ENCODE measurements at regions not wholly inside any gene's neighbourhood (a gene's known extent, or its start where the extent isn't known, plus 50 kb on each side); places are given as distances from the start of the nearest gene placed in this dataset.

DNA sequence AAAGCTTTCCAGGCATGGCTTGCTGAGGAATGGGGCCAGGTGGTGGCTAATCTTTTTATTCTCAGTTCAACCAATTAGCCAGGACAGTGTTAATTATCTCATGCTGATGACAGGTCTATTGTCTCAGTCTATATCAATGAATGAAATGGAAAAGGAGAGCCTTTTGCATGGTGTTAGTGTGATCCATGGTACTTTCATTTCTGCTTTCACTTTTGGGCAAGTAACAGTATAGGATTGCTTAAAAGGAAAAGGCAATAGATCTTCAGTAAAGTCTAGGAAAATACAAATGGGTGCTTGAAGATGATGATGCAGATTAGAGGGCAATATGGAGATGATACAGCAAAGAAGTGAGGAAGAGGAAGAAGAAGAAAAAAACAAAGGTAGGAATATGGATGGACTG, 430.3 kb downstream of the TFAP2A start:
- Histone ChIP-seq H3K9ac (ENCODE audit: low read depth, low read length) (no peak overlapping the region), H2BK120ac (ENCODE audit: low read depth, low read length) (no peak overlapping the region), H4K91ac (ENCODE audit: insufficient read depth, low read depth, low read length) (no peak overlapping the region), H3K27me3 (ENCODE audit: control insufficient read depth, insufficient read depth, low read length) (no peaks in the 10 kb centered on the region), H2BK20ac (ENCODE audit: low read depth, low read length) (no peak overlapping the region), H3K27ac (ENCODE audit: insufficient read depth, low read length) (no peak overlapping the region), H2AFZ (replicated peaks; ENCODE audit: low read length, poor library complexity) (no peak overlapping the region), H2AK5ac (ENCODE audit: low read depth, low read length) (no peak overlapping the region), H3K18ac (ENCODE audit: low read depth, low read length) (no peak overlapping the region), H4K8ac (ENCODE audit: low read depth in 2 of 2, low read length in 2 of 2) (no peak overlapping the region), H2AK9ac (replicated peaks; ENCODE audit: low read depth, low read length, poor library complexity) (no peak overlapping the region), H4K5ac (ENCODE audit: low read depth, low read length) (no peak overlapping the region), H3K4me3 (ENCODE audit: insufficient read depth, low read depth, low read length) (no peak overlapping the region), H3K23ac (ENCODE audit: low read depth, low read length) (no peak overlapping the region), H3K36me3 (ENCODE audit: control insufficient read depth, insufficient read depth, low read length) (no peaks in the 10 kb centered on the region), H3K9me1 (ENCODE audit: insufficient read depth, low read length) (no peaks in the 10 kb centered on the region), H3K14ac (replicated peaks; ENCODE audit: low read depth, low read length) (no peak overlapping the region), H3K9me3 (ENCODE audit: control insufficient read depth, insufficient read depth, low read length) (peaks cover 3% of the 10 kb centered on the region; the same call in 1 of the 2 replicates), H3K4me1 (ENCODE audit: control insufficient read depth, insufficient read depth, low read length) (no peaks in the 10 kb centered on the region), H2BK15ac (ENCODE audit: low read depth, low read length) (no peak overlapping the region), H3K4me2 (ENCODE audit: low read depth, low read length) (no peak overlapping the region), H4K20me1 (ENCODE audit: insufficient read depth, low read length) (no peaks in the 10 kb centered on the region), H3K79me1 (ENCODE audit: low read depth in 1 of 2, low read length in 2 of 2) (no peaks in the 10 kb centered on the region), H3K56ac (ENCODE audit: extremely low read depth, insufficient read depth, low read length) (no peak overlapping the region), H2BK5ac (ENCODE audit: low read depth, low read length, poor library complexity, severe bottlenecking) (no peak overlapping the region), H3K4ac (ENCODE audit: low read depth, low read length) (no peak overlapping the region)
- dilution Hi-C loops (cut with HindIII; ENCODE audit: low sequenced_read_pairs, unreplicated experiment) = no loop called here
- no TSS peak for BruUV-seq (replicated peaks)
- TF ChIP-seq MXI1 (IDR thresholded peaks at IDR 0.05; ENCODE audit: borderline replicate concordance, low read depth, low read length) (no peak), NFE2L2 (IDR thresholded peaks at IDR 0.05; ENCODE audit: low read depth, low read length) (no peak), POLR2A (IDR thresholded peaks at IDR 0.05; ENCODE audit: low read depth, low read length) (no peak), RCOR1 (IDR thresholded peaks at IDR 0.05; ENCODE audit: insufficient replicate concordance, low read length) (no peak), CTCF (conservative IDR thresholded peaks at IDR 0.05; ENCODE audit: low read depth, low read length) (no peak), BHLHE40 (IDR thresholded peaks at IDR 0.05; ENCODE audit: low read depth, low read length) (no peak), MAZ (IDR thresholded peaks at IDR 0.05; ENCODE audit: borderline replicate concordance, low read depth, low read length) (no peak), RAD21 (IDR thresholded peaks at IDR 0.05; ENCODE audit: low read length) (no peak), SMC3 (IDR thresholded peaks at IDR 0.05; ENCODE audit: low read depth, low read length) (no peak)
- TF ChIP-seq, protein P1, sequence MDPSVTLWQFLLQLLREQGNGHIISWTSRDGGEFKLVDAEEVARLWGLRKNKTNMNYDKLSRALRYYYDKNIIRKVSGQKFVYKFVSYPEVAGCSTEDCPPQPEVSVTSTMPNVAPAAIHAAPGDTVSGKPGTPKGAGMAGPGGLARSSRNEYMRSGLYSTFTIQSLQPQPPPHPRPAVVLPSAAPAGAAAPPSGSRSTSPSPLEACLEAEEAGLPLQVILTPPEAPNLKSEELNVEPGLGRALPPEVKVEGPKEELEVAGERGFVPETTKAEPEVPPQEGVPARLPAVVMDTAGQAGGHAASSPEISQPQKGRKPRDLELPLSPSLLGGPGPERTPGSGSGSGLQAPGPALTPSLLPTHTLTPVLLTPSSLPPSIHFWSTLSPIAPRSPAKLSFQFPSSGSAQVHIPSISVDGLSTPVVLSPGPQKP (IDR thresholded peaks at IDR 0.05; ENCODE audit: borderline replicate concordance, low read depth, low read length) = no peak
- intact Hi-C loops (cut with micrococcal nuclease) = loop anchor here (10.0 kb wide), 1 partner anchor 440 kb away; no protein-coding TSS in a partner anchor
- in situ Hi-C loops (cut with MboI; ENCODE audit: low sequenced_read_pairs) = no loop called here
- ATAC-seq (ENCODE audit: low read depth) (no peak), DNase-seq (no peak)
- ChIA-PET POLR2A (ENCODE audit: unreplicated experiment) (no interaction called here), CTCF (no interaction called here)
